Prostate gland (tissue), 2 donors: ENCODE measurements at regions not wholly inside any gene's neighbourhood (a gene's known extent, or its start where the extent isn't known, plus 50 kb on each side); places are given as distances from the start of the nearest gene placed in this dataset.

Source experiments
- DNase-seq: peaks from one replicate; pipeline ENCODE4 v3.0.0-alpha.2; 2019; ENCODE audit warnings: low spot score
- H3K27ac ChIP-seq, 2 donors: fragments of 200-600 bp; sonication (generic); 2 replicates each; pipeline ENCODE4 v1.5.1; 2017 to 2019
- H3K27me3 ChIP-seq: fragments of 200-600 bp; sonication (generic); replicated peaks from 2 replicates; pipeline ENCODE4 v1.5.1; 2019; ENCODE audit not compliant: insufficient read depth
- H3K36me3 ChIP-seq, 2 donors: fragments of 200-600 bp; sonication (generic); 1 replicate in 1 of 2; 2 replicates in 1 of 2; pipeline versions ENCODE4 v1.5.1 to v1.8.1; 2017 to 2019
- H3K4me1 ChIP-seq: fragments of 200-600 bp; sonication (generic); replicated peaks from 2 replicates; pipeline ENCODE4 v1.5.1; 2019
- H3K4me3 ChIP-seq, 2 donors: fragments of 200-600 bp; sonication (generic); 2 replicates each; pipeline ENCODE4 v1.5.1; 2017 to 2019
- H3K9me3 ChIP-seq: fragments of 200-600 bp; sonication (generic); 2 replicates; pipeline ENCODE4 v1.5.1; 2017
- POLR2A ChIP-seq: fragments of 450-650 bp; IDR thresholded peaks from one replicate; pipeline ENCODE4 v1.6.1; 2016; ENCODE audit warnings: antibody characterized with exemption, mild to moderate bottlenecking
- POLR2AphosphoS5 ChIP-seq: sonication (generic); formaldehyde crosslinking; IDR thresholded peaks from one replicate; pipeline ENCODE4 v1.6.1; 2017; ENCODE audit warnings: antibody characterized with exemption
- WGBS: methylation state at CpG from one replicate; pipeline ENCODE4 v1.1.5; 2018; 5-methylcytosine and 5-hydroxymethylcytosine counted together
- intact Hi-C: fragments of 100-400 bp; cut with DNase I; formaldehyde crosslinking; loops from one replicate; pipeline ENCODE4 v1.14.2; 2022
- TF ChIP-seq, protein P1 (sequence below), 4 experiments: fragments of 200-600 bp in 2 of 4; fragments of 450-650 bp in 2 of 4; sonication (generic) in 2 of 4; IDR thresholded peaks; 1 replicate in 3 of 4; 2 replicates in 1 of 4; pipeline ENCODE4 v1.5.1; 2016 to 2019; ENCODE audit warnings: antibody characterized with exemption in 4 of 4, mild to moderate bottlenecking in 2 of 4, moderate library complexity in 2 of 4

DNA sequence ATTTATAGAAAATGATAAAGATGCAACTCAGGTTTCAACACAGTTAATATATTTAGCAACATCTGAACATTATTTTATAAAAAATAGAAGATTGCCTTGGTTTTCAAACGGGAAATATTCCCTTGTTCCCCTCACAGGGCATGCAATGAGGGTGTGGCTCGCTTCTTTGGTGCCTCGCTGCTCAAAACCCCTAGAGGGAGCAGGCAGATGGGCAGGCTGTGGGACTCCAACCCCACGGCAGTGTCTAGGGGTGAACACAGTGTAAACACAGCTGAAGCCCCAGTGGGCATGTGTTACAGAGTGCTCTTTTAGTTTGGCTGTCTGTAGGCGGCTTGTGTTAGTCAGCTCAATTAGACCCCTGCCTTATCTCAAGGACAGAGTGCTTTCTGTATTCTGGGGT lies 560.8 kb upstream of the IMPG1 start:
- no peak for TF ChIP-seq POLR2A
- no peak for TF ChIP-seq POLR2AphosphoS5
- TF ChIP-seq, protein P1, sequence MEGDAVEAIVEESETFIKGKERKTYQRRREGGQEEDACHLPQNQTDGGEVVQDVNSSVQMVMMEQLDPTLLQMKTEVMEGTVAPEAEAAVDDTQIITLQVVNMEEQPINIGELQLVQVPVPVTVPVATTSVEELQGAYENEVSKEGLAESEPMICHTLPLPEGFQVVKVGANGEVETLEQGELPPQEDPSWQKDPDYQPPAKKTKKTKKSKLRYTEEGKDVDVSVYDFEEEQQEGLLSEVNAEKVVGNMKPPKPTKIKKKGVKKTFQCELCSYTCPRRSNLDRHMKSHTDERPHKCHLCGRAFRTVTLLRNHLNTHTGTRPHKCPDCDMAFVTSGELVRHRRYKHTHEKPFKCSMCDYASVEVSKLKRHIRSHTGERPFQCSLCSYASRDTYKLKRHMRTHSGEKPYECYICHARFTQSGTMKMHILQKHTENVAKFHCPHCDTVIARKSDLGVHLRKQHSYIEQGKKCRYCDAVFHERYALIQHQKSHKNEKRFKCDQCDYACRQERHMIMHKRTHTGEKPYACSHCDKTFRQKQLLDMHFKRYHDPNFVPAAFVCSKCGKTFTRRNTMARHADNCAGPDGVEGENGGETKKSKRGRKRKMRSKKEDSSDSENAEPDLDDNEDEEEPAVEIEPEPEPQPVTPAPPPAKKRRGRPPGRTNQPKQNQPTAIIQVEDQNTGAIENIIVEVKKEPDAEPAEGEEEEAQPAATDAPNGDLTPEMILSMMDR (IDR thresholded peaks at IDR 0.05), result no peak
- Histone ChIP-seq H3K27ac (no peak overlapping the region), H3K4me1 (no peaks in the 10 kb centered on the region), H3K9me3 (no peaks in the 10 kb centered on the region), H3K36me3 (no peaks in the 10 kb centered on the region), H3K4me3 (no peak overlapping the region), H3K27me3 (no peaks in the 10 kb centered on the region)
- 65% methylated on average over 5 of the region's 5 CpGs for WGBS
- no peak for DNase-seq
- intact Hi-C loops, result no loop called here

DNA sequence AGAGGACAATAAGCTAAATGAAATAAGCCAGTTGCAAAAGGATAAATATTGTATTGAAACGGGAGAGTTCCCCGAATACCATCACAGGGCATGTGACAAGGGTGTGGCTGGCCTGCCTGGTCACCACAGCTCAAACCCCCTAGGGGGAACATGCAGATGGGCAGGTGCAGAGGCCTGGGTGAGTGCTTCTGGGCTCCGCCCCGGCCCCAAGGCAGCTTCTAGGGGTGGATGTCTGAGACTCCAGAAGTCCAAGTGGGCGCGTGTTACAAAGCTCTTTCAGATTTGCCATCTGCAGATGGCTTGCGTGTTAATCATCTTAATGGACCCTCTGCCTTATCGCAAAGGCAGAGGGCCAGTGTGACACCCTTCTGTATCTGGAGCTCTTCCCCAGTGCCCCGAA lies 559.2 kb upstream of the IMPG1 start:
- no peak overlapping the region for H3K4me3 ChIP-seq
- no peak overlapping the region for H3K27ac ChIP-seq
- H3K9me3 ChIP-seq, result no peaks in the 10 kb centered on the region
- no peak for DNase-seq
- WGBS, result 89% methylated on average over 9 of the region's 9 CpGs
- no peaks in the 10 kb centered on the region for H3K4me1 ChIP-seq
- no peaks in the 10 kb centered on the region for H3K36me3 ChIP-seq
- no peaks in the 10 kb centered on the region for H3K27me3 ChIP-seq
- TF ChIP-seq, protein P1 (IDR thresholded peaks at IDR 0.05), result no peak
- no peak for TF ChIP-seq POLR2AphosphoS5
- intact Hi-C loops, result no loop called here

DNA sequence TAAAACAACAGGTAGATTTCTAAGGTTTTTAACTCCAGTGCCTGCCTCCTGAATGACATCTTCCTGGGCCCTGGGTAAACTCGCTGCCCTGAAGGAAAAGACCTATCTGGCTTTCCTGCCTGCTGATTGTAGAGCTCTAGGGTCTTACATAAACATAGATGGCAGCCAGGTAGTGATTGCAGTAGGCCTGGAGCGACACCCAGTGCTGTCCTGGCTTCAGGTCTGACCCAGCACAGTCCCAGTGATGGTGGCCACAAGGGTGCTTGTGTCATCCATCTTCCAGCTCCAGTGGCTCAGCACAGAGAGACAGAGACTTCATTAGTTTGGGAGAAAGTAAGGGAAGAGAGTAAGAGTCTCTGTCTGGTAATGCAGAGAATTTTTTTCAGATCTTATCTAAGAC lies 542.9 kb upstream of the IMPG1 start:
- Histone ChIP-seq H3K27ac (no peak overlapping the region), H3K36me3 (no peaks in the 10 kb centered on the region), H3K27me3 (no peaks in the 10 kb centered on the region), H3K9me3 (no peaks in the 10 kb centered on the region), H3K4me1 (no peaks in the 10 kb centered on the region), H3K4me3 (no peak overlapping the region)
- no peak for DNase-seq
- 86% methylated on average over 2 of the region's 2 CpGs for WGBS
- no peak for TF ChIP-seq POLR2A
- TF ChIP-seq POLR2AphosphoS5, result no peak
- TF ChIP-seq, protein P1 (IDR thresholded peaks at IDR 0.05), result no peak
- intact Hi-C loops, result no loop called here

DNA sequence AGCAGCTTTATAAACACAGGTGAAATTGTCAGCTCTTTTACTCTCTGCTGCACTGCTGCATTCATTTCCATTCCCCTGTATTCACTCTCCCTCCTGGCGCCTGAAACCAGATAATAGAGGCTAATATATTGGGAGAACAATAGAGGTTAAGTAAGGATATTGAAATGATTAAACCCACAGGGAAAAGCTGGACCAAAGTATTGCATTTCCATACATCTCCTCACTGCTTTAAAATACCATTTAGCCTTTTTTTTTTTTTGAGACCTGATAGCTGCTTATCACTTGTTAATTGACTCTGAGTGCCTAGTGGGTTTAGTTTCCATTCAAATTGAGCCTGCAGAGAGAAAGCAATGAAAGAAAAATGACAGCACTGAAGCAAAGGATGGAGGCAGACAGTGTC lies 540.5 kb upstream of the IMPG1 start:
- intact Hi-C loops, result no loop called here
- 37% methylated on average over 1 of the region's 1 CpG for WGBS
- TF ChIP-seq POLR2A, result no peak
- TF ChIP-seq, protein P1 (IDR thresholded peaks at IDR 0.05), result no peak
- TF ChIP-seq POLR2AphosphoS5, result no peak
- no peaks in the 10 kb centered on the region for H3K36me3 ChIP-seq
- no peak overlapping the region for H3K4me3 ChIP-seq
- DNase-seq, result no peak
- H3K27me3 ChIP-seq, result no peaks in the 10 kb centered on the region
- H3K9me3 ChIP-seq, result no peaks in the 10 kb centered on the region
- no peak overlapping the region for H3K27ac ChIP-seq
- H3K4me1 ChIP-seq, result no peaks in the 10 kb centered on the region

DNA sequence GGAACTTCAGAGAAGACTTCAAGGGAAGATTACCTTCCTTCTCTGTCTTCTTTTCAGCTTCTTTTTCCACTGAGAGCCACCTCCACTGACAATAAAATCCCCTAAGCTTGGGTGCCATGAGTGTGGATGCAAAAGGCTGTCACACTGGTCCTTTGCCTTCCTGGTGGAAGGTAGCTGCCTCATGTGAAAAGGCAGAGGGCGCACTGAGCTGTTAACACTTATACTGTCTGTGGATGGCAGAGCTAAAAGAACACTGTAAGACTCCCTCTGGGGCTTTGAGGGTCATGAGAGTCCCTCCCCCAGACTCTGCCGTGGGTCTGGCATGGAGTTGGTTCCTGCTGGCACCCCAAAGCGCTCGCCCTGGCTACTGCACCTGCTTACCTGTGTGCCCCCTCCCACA lies 536.7 kb upstream of the IMPG1 start:
- no peak for DNase-seq
- TF ChIP-seq, protein P1 (IDR thresholded peaks at IDR 0.05), result no peak
- no peak for TF ChIP-seq POLR2A
- no peak for TF ChIP-seq POLR2AphosphoS5
- WGBS, result 88% methylated on average over 4 of the region's 4 CpGs
- intact Hi-C loops, result no loop called here
- no peaks in the 10 kb centered on the region for H3K27me3 ChIP-seq
- H3K4me1 ChIP-seq, result no peaks in the 10 kb centered on the region
- H3K9me3 ChIP-seq, result no peaks in the 10 kb centered on the region
- no peak overlapping the region for H3K27ac ChIP-seq
- no peaks in the 10 kb centered on the region for H3K36me3 ChIP-seq
- H3K4me3 ChIP-seq, result no peak overlapping the region
